ENCODE measurements at regions not wholly inside any gene's neighbourhood (a gene's known extent, or its start where the extent isn't known, plus 50 kb on each side); places are given as distances from the start of the nearest gene placed in this dataset.

- no peak overlapping the region for H3K27ac ChIP-seq (ENCODE audit: insufficient read depth, low read depth, low read length)
- no peaks in the 10 kb centered on the region for H4K20me1 ChIP-seq (replicated peaks; ENCODE audit: control insufficient read depth, extremely low read depth, insufficient read depth, low read length)
- H3K79me2 ChIP-seq (ENCODE audit: control insufficient read depth, insufficient read depth, low read length) = no peaks in the 10 kb centered on the region
- dilution Hi-C loops (cut with MboI; ENCODE audit: extremely low pct_ligation_motif_present, low sequenced_read_pairs) (no loop called here), intact Hi-C loops (cut with micrococcal nuclease) (no loop called here)
- POLR2A ChIA-PET = no interaction called here
- H3K4me1 ChIP-seq (ENCODE audit: control insufficient read depth, extremely low read depth, insufficient read depth, low read length) = no peaks in the 10 kb centered on the region
- H3K27me3 ChIP-seq (ENCODE audit: control insufficient read depth in 2 of 2, insufficient read depth in 2 of 2, low read length in 2 of 2) = no peaks in the 10 kb centered on the region
- CTCF ChIA-PET = no interaction called here
- H3K9me3 ChIP-seq (replicated peaks; ENCODE audit: control insufficient read depth, insufficient read depth, low read length) = no peaks in the 10 kb centered on the region
- no peak overlapping the region for H3K4me3 ChIP-seq (replicated peaks in 1 of 3; ENCODE audit: insufficient read depth in 1 of 3, low read depth in 1 of 3, low read length in 3 of 3)
- no peak overlapping the region for H2AFZ ChIP-seq (ENCODE audit: low read depth, low read length)
- H3K9ac ChIP-seq (replicated peaks; ENCODE audit: extremely low read depth, insufficient read depth, low read length) = no peak overlapping the region
- H3K36me3 ChIP-seq (ENCODE audit: control insufficient read depth in 2 of 2, extremely low read depth in 1 of 2, insufficient read depth in 2 of 2, low read length in 2 of 2) = no peaks in the 10 kb centered on the region
- no TSS peak for BruUV-seq (replicated peaks)
- H3K9me1 ChIP-seq (replicated peaks; ENCODE audit: control insufficient read depth, extremely low read depth, insufficient read depth, low read length) = no peaks in the 10 kb centered on the region
- H3K4me2 ChIP-seq (ENCODE audit: insufficient read depth, low read length) = no peak overlapping the region
- no peak for TF ChIP-seq POLR2AphosphoS5 (IDR thresholded peaks at IDR 0.05; ENCODE audit: insufficient read depth, low read depth, low read length)
- no peak for FAIRE-seq
- DNase-seq (ENCODE audit: low read depth, low spot score) = no peak
Observed at GRCh38 chr1:194503209-194503608, 1316.8 kb upstream of the B3GALT2 start.

GRCh38 chr1:194495434-194495833 is 1309.0 kb upstream of the B3GALT2 start:
- no peak overlapping the region for H3K4me3 ChIP-seq (replicated peaks in 1 of 3; ENCODE audit: insufficient read depth in 1 of 3, low read depth in 1 of 3, low read length in 3 of 3)
- no peaks in the 10 kb centered on the region for H3K79me2 ChIP-seq (ENCODE audit: control insufficient read depth, insufficient read depth, low read length)
- H3K27ac ChIP-seq (ENCODE audit: insufficient read depth, low read depth, low read length) = no peak overlapping the region
- dilution Hi-C loops (cut with MboI; ENCODE audit: extremely low pct_ligation_motif_present, low sequenced_read_pairs) = no loop called here
- FAIRE-seq = no peak
- DNase-seq (ENCODE audit: low read depth, low spot score) = no peak
- H2AFZ ChIP-seq (ENCODE audit: low read depth, low read length) = no peak overlapping the region
- H3K27me3 ChIP-seq (ENCODE audit: control insufficient read depth in 2 of 2, insufficient read depth in 2 of 2, low read length in 2 of 2) = no peaks in the 10 kb centered on the region
- TF ChIP-seq GATA2 (IDR thresholded peaks at IDR 0.05; ENCODE audit: insufficient read depth, insufficient read length, low read depth, low read length) (no peak), CTCF (IDR thresholded peaks at IDR 0.05; ENCODE audit: extremely low read depth in 1 of 2, insufficient read depth in 1 of 2, low read depth in 1 of 2, low read length in 2 of 2) (no peak), EZH2 (IDR thresholded peaks at IDR 0.05; ENCODE audit: borderline replicate concordance, low read depth, low read length, severe bottlenecking) (no peak), MYC (IDR thresholded peaks at IDR 0.05; ENCODE audit: low read depth, low read length) (no peak), JUN (IDR thresholded peaks at IDR 0.05; ENCODE audit: borderline replicate concordance, insufficient read depth, insufficient read length, low read depth) (no peak), FOS (IDR thresholded peaks at IDR 0.05; ENCODE audit: borderline replicate concordance, insufficient read depth, low read length) (no peak), MAX (IDR thresholded peaks at IDR 0.05; ENCODE audit: insufficient read depth, insufficient read length) (no peak), POLR2A (IDR thresholded peaks at IDR 0.05; ENCODE audit: low read depth, low read length) (no peak), POLR2AphosphoS5 (IDR thresholded peaks at IDR 0.05; ENCODE audit: insufficient read depth, low read depth, low read length) (no peak)
- H4K20me1 ChIP-seq (replicated peaks; ENCODE audit: control insufficient read depth, extremely low read depth, insufficient read depth, low read length) = no peaks in the 10 kb centered on the region
- intact Hi-C loops (cut with micrococcal nuclease) = no loop called here
- no peak overlapping the region for H3K4me2 ChIP-seq (ENCODE audit: insufficient read depth, low read length)
- no peaks in the 10 kb centered on the region for H3K4me1 ChIP-seq (ENCODE audit: control insufficient read depth, extremely low read depth, insufficient read depth, low read length)
- ChIA-PET POLR2A (no interaction called here), CTCF (no interaction called here)
- no peaks in the 10 kb centered on the region for H3K9me1 ChIP-seq (replicated peaks; ENCODE audit: control insufficient read depth, extremely low read depth, insufficient read depth, low read length)
- BruUV-seq (replicated peaks) = no TSS peak
- no peak overlapping the region for H3K9ac ChIP-seq (replicated peaks; ENCODE audit: extremely low read depth, insufficient read depth, low read length)
- peaks cover 2% of the 10 kb centered on the region for H3K9me3 ChIP-seq (replicated peaks; ENCODE audit: control insufficient read depth, insufficient read depth, low read length)
- H3K36me3 ChIP-seq (ENCODE audit: control insufficient read depth in 2 of 2, extremely low read depth in 1 of 2, insufficient read depth in 2 of 2, low read length in 2 of 2) = no peaks in the 10 kb centered on the region
